ENCODE measurements at regions not wholly inside any gene's neighbourhood (a gene's known extent, or its start where the extent isn't known, plus 50 kb on each side); places are given as distances from the start of the nearest gene placed in this dataset.
"Not testable (repeated sequence)": the region's sequence is repeated elsewhere in the genome, so short reads cannot be mapped to it uniquely, and the experiment has no call there.

- CTCF ChIA-PET, result not testable (repeated sequence)
Observed at GRCh38 chr17:20698463-20699206, 119.1 kb downstream of the CDRT15L2 start.

GRCh38 chr17:20700528-20700927 lies 121.0 kb downstream of the CDRT15L2 start:
- DNase-seq; H3K4me3 ChIP-seq (ENCODE audit: low read length); H3K36me3 Mint-ChIP-seq (ENCODE audit: low read depth); H3K27me3 ChIP-seq (ENCODE audit: control insufficient read depth in 1 of 2, insufficient read depth in 2 of 2, low read length in 2 of 2); H3K9me3 Mint-ChIP-seq; H3K27ac ChIP-seq (ENCODE audit: low read depth in 1 of 2, low read length in 2 of 2); POLR2A ChIA-PET; ATAC-seq (ENCODE audit: poor library complexity); H3K27ac Mint-ChIP-seq; H3K36me3 ChIP-seq (ENCODE audit: insufficient read depth, low read length); CTCF ChIA-PET; H3K4me3 Mint-ChIP-seq; intact Hi-C loops (cut with DNase I, micrococcal nuclease); H3K27me3 Mint-ChIP-seq; H3K9me3 ChIP-seq (ENCODE audit: control insufficient read depth in 1 of 2, insufficient read depth in 1 of 2, low read length in 2 of 2): not testable (repeated sequence)
- peaks cover 31% of the 10 kb centered on the region for H3K4me1 Mint-ChIP-seq (ENCODE audit: low read depth)
- H3K4me1 ChIP-seq (ENCODE audit: insufficient read depth, low read length), result peaks cover 11% of the 10 kb centered on the region

More at GRCh38 chr17:20698463-20699206, 119.1 kb downstream of the CDRT15L2 start:
- ATAC-seq (ENCODE audit: poor library complexity), result peak; percentile 72
- H3K9me3 ChIP-seq (ENCODE audit: control insufficient read depth in 1 of 2, insufficient read depth in 1 of 2, low read length in 2 of 2); H3K36me3 ChIP-seq (ENCODE audit: insufficient read depth, low read length); H3K27me3 Mint-ChIP-seq; intact Hi-C loops (cut with DNase I, micrococcal nuclease); H3K4me3 ChIP-seq (ENCODE audit: low read length); H3K36me3 Mint-ChIP-seq (ENCODE audit: low read depth); H3K27ac ChIP-seq (ENCODE audit: low read depth in 1 of 2, low read length in 2 of 2); H3K9me3 Mint-ChIP-seq; H3K27me3 ChIP-seq (ENCODE audit: control insufficient read depth in 1 of 2, insufficient read depth in 2 of 2, low read length in 2 of 2); POLR2A ChIA-PET: not testable (repeated sequence)
- H3K4me3 Mint-ChIP-seq, result peak overlapping the region; percentile 64
- H3K27ac Mint-ChIP-seq, result peak overlapping the region; percentile 65
- H3K4me1 ChIP-seq (ENCODE audit: insufficient read depth, low read length), result peaks cover 11% of the 10 kb centered on the region
- H3K4me1 Mint-ChIP-seq (ENCODE audit: low read depth), result peaks cover 33% of the 10 kb centered on the region
- DNase-seq, result peak in 6 of 14 experiments; percentile 2 to 67 (median 18)

- ATAC-seq (ENCODE audit: poor library complexity); CTCF ChIA-PET; H3K27ac Mint-ChIP-seq; H3K27ac ChIP-seq (ENCODE audit: low read depth in 1 of 2, low read length in 2 of 2); H3K27me3 Mint-ChIP-seq; H3K9me3 Mint-ChIP-seq; H3K9me3 ChIP-seq (ENCODE audit: control insufficient read depth in 1 of 2, insufficient read depth in 1 of 2, low read length in 2 of 2); intact Hi-C loops (cut with DNase I, micrococcal nuclease); DNase-seq; H3K4me3 Mint-ChIP-seq; POLR2A ChIA-PET; H3K4me3 ChIP-seq (ENCODE audit: low read length); H3K27me3 ChIP-seq (ENCODE audit: control insufficient read depth in 1 of 2, insufficient read depth in 2 of 2, low read length in 2 of 2); H3K36me3 ChIP-seq (ENCODE audit: insufficient read depth, low read length); H3K36me3 Mint-ChIP-seq (ENCODE audit: low read depth): not testable (repeated sequence)
- peaks cover 26% of the 10 kb centered on the region for H3K4me1 Mint-ChIP-seq (ENCODE audit: low read depth)
- H3K4me1 ChIP-seq (ENCODE audit: insufficient read depth, low read length), result peaks cover 11% of the 10 kb centered on the region
Observed at GRCh38 chr17:20701366-20701765, 121.8 kb downstream of the CDRT15L2 start.

- peaks cover 11% of the 10 kb centered on the region for H3K4me1 ChIP-seq (ENCODE audit: insufficient read depth, low read length)
- H3K36me3 ChIP-seq (ENCODE audit: insufficient read depth, low read length), result no peaks in the 10 kb centered on the region
- intact Hi-C loops (cut with DNase I, micrococcal nuclease), result no loop called here
- H3K9me3 ChIP-seq (ENCODE audit: control insufficient read depth in 1 of 2, insufficient read depth in 1 of 2, low read length in 2 of 2), result no peaks in the 10 kb centered on the region
- H3K27ac Mint-ChIP-seq, result no peak overlapping the region
- no peak for TF ChIP-seq CTCF (IDR thresholded peaks at IDR 0.05)
- no peak overlapping the region for H3K4me3 ChIP-seq (ENCODE audit: low read length)
- POLR2A ChIA-PET, result no interaction called here
- peaks cover 23% of the 10 kb centered on the region for H3K4me1 Mint-ChIP-seq (ENCODE audit: low read depth)
- ATAC-seq (ENCODE audit: poor library complexity) (no peak), DNase-seq (peak in 1 of 14 experiments; percentile 32)
- CTCF ChIA-PET, result no interaction called here
- no peaks in the 10 kb centered on the region for H3K36me3 Mint-ChIP-seq (ENCODE audit: low read depth)
- H3K4me3 Mint-ChIP-seq, result no peak overlapping the region
- H3K9me3 Mint-ChIP-seq, result no peaks in the 10 kb centered on the region
- no peak overlapping the region for H3K27ac ChIP-seq (ENCODE audit: low read depth in 1 of 2, low read length in 2 of 2)
- no peaks in the 10 kb centered on the region for H3K27me3 ChIP-seq (ENCODE audit: control insufficient read depth in 1 of 2, insufficient read depth in 2 of 2, low read length in 2 of 2)
- no peaks in the 10 kb centered on the region for H3K27me3 Mint-ChIP-seq
Observed at GRCh38 chr17:20702692-20703091, 123.2 kb downstream of the CDRT15L2 start.

All from CD4-positive, alpha-beta T cell (primary cell).